PC-9 (cell line): ENCODE measurements at regions not wholly inside any gene's neighbourhood (a gene's known extent, or its start where the extent isn't known, plus 50 kb on each side); places are given as distances from the start of the nearest gene placed in this dataset.

Experiments
- BruUV-seq: library from RNA; stranded (reverse); fragments of 400-500 nt; replicated peaks from 2 replicates; lab custom pipeline; 2021; lab: Mats Ljungman, UMichigan
- CTCF ChIA-PET: fragments of 300-600 bp; sonication (Branson Sonifier 250); formaldehyde crosslinking; loops from one replicate; lab custom pipeline; 2022; ENCODE audit warnings: antibody characterized with exemption; lab: Charles Lee
- POLR2A ChIA-PET: fragments of 300-600 bp; sonication (Branson Sonifier 250); formaldehyde crosslinking; loops from one replicate; lab custom pipeline; 2022; ENCODE audit warnings: antibody characterized with exemption; ENCODE audit not compliant: unreplicated experiment; lab: Charles Lee
- DNase-seq, 2 experiments: peaks; one replicate each; pipeline versions ENCODE4 v3.0.0 to v3.0.0-alpha.2; 2015 to 2022; ENCODE audit warnings: mixed read lengths in 1 of 2
- H2AFZ ChIP-seq: fragments of 200-600 bp; sonication (generic); 2 replicates; pipeline ENCODE4 v1.8.1; 2017; ENCODE audit warnings: antibody characterized with exemption
- H3F3A ChIP-seq: fragments of 200-600 bp; sonication (generic); 2 replicates; pipeline ENCODE4 v1.8.1; 2017; ENCODE audit warnings: antibody characterized with exemption, mild to moderate bottlenecking, low read depth; ENCODE audit not compliant: insufficient read depth
- H3K27ac ChIP-seq: fragments of 200-600 bp; sonication (generic); 2 replicates; pipeline ENCODE4 v1.6.1; 2016; ENCODE audit warnings: mixed run types
- H3K27me3 ChIP-seq: fragments of 200-600 bp; sonication (generic); 2 replicates; pipeline ENCODE4 v1.6.1; 2016; ENCODE audit warnings: low read depth, mixed run types; ENCODE audit not compliant: insufficient read depth
- H3K36me3 ChIP-seq: fragments of 200-600 bp; sonication (generic); 2 replicates; pipeline ENCODE4 v1.6.1; 2016; ENCODE audit warnings: low read depth, mixed run types
- H3K4me1 ChIP-seq: fragments of 200-600 bp; sonication (generic); replicated peaks from 2 replicates; pipeline ENCODE4 v1.6.1; 2016; ENCODE audit warnings: mixed run types; ENCODE audit not compliant: insufficient read depth
- H3K4me2 ChIP-seq: fragments of 200-600 bp; sonication (generic); 2 replicates; pipeline ENCODE4 v1.6.1; 2017; ENCODE audit warnings: mixed run types
- H3K4me3 ChIP-seq: fragments of 200-600 bp; sonication (generic); 2 replicates; pipeline ENCODE4 v1.6.1; 2016; ENCODE audit warnings: mixed run types
- H3K79me2 ChIP-seq: fragments of 200-600 bp; sonication (generic); 2 replicates; pipeline ENCODE4 v1.6.1; 2017; ENCODE audit warnings: low read depth, mixed run types
- H3K9me2 ChIP-seq: fragments of 200-600 bp; sonication (generic); 2 replicates; pipeline ENCODE4 v1.8.1; 2017; ENCODE audit warnings: mild to moderate bottlenecking; ENCODE audit not compliant: insufficient read depth
- H3K9me3 ChIP-seq: fragments of 200-600 bp; sonication (generic); 2 replicates; pipeline ENCODE4 v1.8.1; 2016; ENCODE audit warnings: low read depth; ENCODE audit not compliant: insufficient read depth
- H4K20me1 ChIP-seq: fragments of 200-600 bp; sonication (generic); 2 replicates; pipeline ENCODE4 v1.8.1; 2017; ENCODE audit not compliant: insufficient read depth
- EZH2 ChIP-seq: fragments of 200-600 bp; sonication (generic); IDR thresholded peaks from 2 replicates; pipeline ENCODE4 v1.8.0; 2017; ENCODE audit warnings: antibody characterized with exemption, low read depth
- intact Hi-C: fragments of 100-400 bp; cut with micrococcal nuclease; formaldehyde crosslinking; loops from one replicate; pipeline ENCODE4 v1.10.0; 2022; ENCODE audit not compliant: unreplicated experiment
- TF ChIP-seq, protein P1 (sequence below): fragments of 200-600 bp; sonication (generic); conservative IDR thresholded peaks from 2 replicates; pipeline ENCODE4 v1.6.1; 2017; ENCODE audit warnings: mixed run types, antibody characterized with exemption, mild to moderate bottlenecking, moderate library complexity

GRCh38 chr5:8520917-8521316 is 652.0 kb downstream of the MTRR start:
- ChIA-PET POLR2A (no interaction called here), CTCF (no interaction called here)
- peaks cover 79% of the 10 kb centered on the region for H3K27me3 ChIP-seq
- H3K79me2 ChIP-seq, result no peaks in the 10 kb centered on the region
- H3F3A ChIP-seq, result no peaks in the 10 kb centered on the region
- H3K4me2 ChIP-seq, result no peak overlapping the region
- no peaks in the 10 kb centered on the region for H3K9me3 ChIP-seq
- no peaks in the 10 kb centered on the region for H3K4me1 ChIP-seq
- intact Hi-C loops, result no loop called here
- no peak overlapping the region for H3K4me3 ChIP-seq
- DNase-seq, result no peak
- no peak overlapping the region for H2AFZ ChIP-seq
- no peak overlapping the region for H3K27ac ChIP-seq
- H4K20me1 ChIP-seq, result no peaks in the 10 kb centered on the region
- BruUV-seq, result no TSS peak
- no peaks in the 10 kb centered on the region for H3K36me3 ChIP-seq
- TF ChIP-seq, protein P1, sequence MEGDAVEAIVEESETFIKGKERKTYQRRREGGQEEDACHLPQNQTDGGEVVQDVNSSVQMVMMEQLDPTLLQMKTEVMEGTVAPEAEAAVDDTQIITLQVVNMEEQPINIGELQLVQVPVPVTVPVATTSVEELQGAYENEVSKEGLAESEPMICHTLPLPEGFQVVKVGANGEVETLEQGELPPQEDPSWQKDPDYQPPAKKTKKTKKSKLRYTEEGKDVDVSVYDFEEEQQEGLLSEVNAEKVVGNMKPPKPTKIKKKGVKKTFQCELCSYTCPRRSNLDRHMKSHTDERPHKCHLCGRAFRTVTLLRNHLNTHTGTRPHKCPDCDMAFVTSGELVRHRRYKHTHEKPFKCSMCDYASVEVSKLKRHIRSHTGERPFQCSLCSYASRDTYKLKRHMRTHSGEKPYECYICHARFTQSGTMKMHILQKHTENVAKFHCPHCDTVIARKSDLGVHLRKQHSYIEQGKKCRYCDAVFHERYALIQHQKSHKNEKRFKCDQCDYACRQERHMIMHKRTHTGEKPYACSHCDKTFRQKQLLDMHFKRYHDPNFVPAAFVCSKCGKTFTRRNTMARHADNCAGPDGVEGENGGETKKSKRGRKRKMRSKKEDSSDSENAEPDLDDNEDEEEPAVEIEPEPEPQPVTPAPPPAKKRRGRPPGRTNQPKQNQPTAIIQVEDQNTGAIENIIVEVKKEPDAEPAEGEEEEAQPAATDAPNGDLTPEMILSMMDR, result no peak
- no peak for TF ChIP-seq EZH2
- H3K9me2 ChIP-seq, result no peaks in the 10 kb centered on the region

GRCh38 chr5:8521991-8522390 is 653.0 kb downstream of the MTRR start:
- H3K27me3 ChIP-seq, result peaks cover 82% of the 10 kb centered on the region
- H3K9me2 ChIP-seq, result no peaks in the 10 kb centered on the region
- CTCF ChIA-PET, result no interaction called here
- POLR2A ChIA-PET, result no interaction called here
- H3F3A ChIP-seq, result no peaks in the 10 kb centered on the region
- no peak overlapping the region for H2AFZ ChIP-seq
- intact Hi-C loops, result no loop called here
- H3K4me3 ChIP-seq, result no peak overlapping the region
- no peaks in the 10 kb centered on the region for H3K4me1 ChIP-seq
- no TSS peak for BruUV-seq
- H3K4me2 ChIP-seq, result no peak overlapping the region
- H3K27ac ChIP-seq, result no peak overlapping the region
- no peaks in the 10 kb centered on the region for H4K20me1 ChIP-seq
- TF ChIP-seq EZH2, result no peak
- TF ChIP-seq, protein P1, result no peak
- H3K36me3 ChIP-seq, result no peaks in the 10 kb centered on the region
- no peaks in the 10 kb centered on the region for H3K9me3 ChIP-seq
- no peaks in the 10 kb centered on the region for H3K79me2 ChIP-seq
- no peak for DNase-seq

GRCh38 chr5:8522646-8523045 is 653.7 kb downstream of the MTRR start:
- DNase-seq, result no peak
- CTCF ChIA-PET, result no interaction called here
- no TSS peak for BruUV-seq

More at GRCh38 chr5:8522646-8523045, 653.7 kb downstream of the MTRR start:
- intact Hi-C loops, result no loop called here
- Histone ChIP-seq H3K4me2 (no peak overlapping the region), H3K27me3 (peaks cover 75% of the 10 kb centered on the region), H4K20me1 (no peaks in the 10 kb centered on the region), H3K4me3 (no peak overlapping the region), H2AFZ (no peak overlapping the region), H3K9me2 (no peaks in the 10 kb centered on the region), H3K9me3 (no peaks in the 10 kb centered on the region), H3F3A (no peaks in the 10 kb centered on the region), H3K36me3 (no peaks in the 10 kb centered on the region), H3K27ac (no peak overlapping the region), H3K79me2 (no peaks in the 10 kb centered on the region), H3K4me1 (no peaks in the 10 kb centered on the region)
- TF ChIP-seq, protein P1, result no peak; the same call in 1 of the 2 replicates
- TF ChIP-seq EZH2, result no peak
- POLR2A ChIA-PET, result no interaction called here
